Middle frontal gyrus (tissue), 1 donor: ENCODE measurements at regions not wholly inside any gene's neighbourhood (a gene's known extent, or its start where the extent isn't known, plus 50 kb on each side); places are given as distances from the start of the nearest gene placed in this dataset.
A peak's percentile ranks its signal among the peaks of the same experiment; 100 is the strongest.
"Not testable (repeated sequence)": the region's sequence is repeated elsewhere in the genome, so short reads cannot be mapped to it uniquely, and the experiment has no call there.

Source experiments
- DNase-seq: peaks from one replicate; pipeline ENCODE4 v3.0.0-alpha.2; 2015; ENCODE audit warnings: low spot score; ENCODE audit errors: extremely low spot score

GRCh38 chr2:44084850-44085249 is 83.8 kb upstream of the PPM1B start:
- no peak for DNase-seq

- no peak for DNase-seq
These were observed 82.0 kb upstream of the PPM1B start for GRCh38 chr2:44086629-44087028.

GRCh38 chr2:44087036-44087713 is 81.5 kb upstream of the PPM1B start:
- DNase-seq, result peak; percentile 88

- DNase-seq, result no peak
These were observed 81.0 kb upstream of the PPM1B start for GRCh38 chr2:44087714-44088092.

GRCh38 chr2:44092519-44092918 is 76.2 kb upstream of the PPM1B start:
- not testable (repeated sequence) for DNase-seq

- no peak for DNase-seq
These were observed 74.7 kb upstream of the PPM1B start for GRCh38 chr2:44093970-44094369.

GRCh38 chr2:44097322-44097907 is 71.3 kb upstream of the PPM1B start:
- no peak for DNase-seq

GRCh38 chr2:44098050-44098449 is 70.6 kb upstream of the PPM1B start:
- DNase-seq, result no peak

GRCh38 chr2:44098891-44099290 is 69.8 kb upstream of the PPM1B start:
- no peak for DNase-seq

- DNase-seq, result no peak
These were observed 68.3 kb upstream of the PPM1B start for GRCh38 chr2:44100351-44100750.

GRCh38 chr2:44101246-44101645 is 67.4 kb upstream of the PPM1B start:
- no peak for DNase-seq

- no peak for DNase-seq
These were observed 65.7 kb upstream of the PPM1B start for GRCh38 chr2:44102790-44103562.

GRCh38 chr2:44103639-44104038 is 65.0 kb upstream of the PPM1B start:
- DNase-seq, result no peak

- DNase-seq, result no peak
These were observed 63.8 kb upstream of the PPM1B start for GRCh38 chr2:44104855-44105271.

GRCh38 chr2:44106509-44106908 is 62.2 kb upstream of the PPM1B start:
- DNase-seq, result not testable (repeated sequence)

GRCh38 chr2:44107086-44107740 is 61.5 kb upstream of the PPM1B start:
- DNase-seq, result no peak

- no peak for DNase-seq
These were observed 60.7 kb upstream of the PPM1B start for GRCh38 chr2:44107974-44108373.

GRCh38 chr2:44109166-44109565 is 59.5 kb upstream of the PPM1B start:
- no peak for DNase-seq

- no peak for DNase-seq
These were observed 58.2 kb upstream of the PPM1B start for GRCh38 chr2:44110444-44110843.

GRCh38 chr2:44112096-44112495 is 56.6 kb upstream of the PPM1B start:
- no peak for DNase-seq

- no peak for DNase-seq
These were observed 52.4 kb upstream of the PPM1B start for GRCh38 chr2:44116319-44116718.

GRCh38 chr2:44118257-44118656 is 50.4 kb upstream of the PPM1B start:
- DNase-seq, result no peak
